Ovary (tissue), 7 donors: ENCODE measurements at regions not wholly inside any gene's neighbourhood (a gene's known extent, or its start where the extent isn't known, plus 50 kb on each side); places are given as distances from the start of the nearest gene placed in this dataset.

Source experiments
- DNase-seq, 5 donors: peaks; one replicate each; pipeline ENCODE4 v3.0.0-alpha.2; 2019 to 2020
- H3K27ac ChIP-seq, 2 donors: fragments of 200-600 bp; one replicate each; pipeline versions ENCODE4 v1.5.1 to v1.8.0; 2019 to 2022
- H3K27me3 ChIP-seq: fragments of 200-600 bp; one replicate; pipeline ENCODE4 v1.8.0; 2022
- H3K36me3 ChIP-seq: fragments of 200-600 bp; sonication (generic); one replicate; pipeline ENCODE4 v1.5.1; 2019
- H3K4me1 ChIP-seq: one replicate; pipeline ENCODE4 v1.8.1; 2013; ENCODE audit warnings: mild to moderate bottlenecking, moderate library complexity; ENCODE audit not compliant: insufficient read depth
- H3K4me3 ChIP-seq: fragments of 200-600 bp; sonication (generic); one replicate; pipeline ENCODE4 v1.5.1; 2017
- H3K9me3 ChIP-seq, 2 donors: fragments of 200-600 bp in 1 of 2; sonication (generic) in 1 of 2; one replicate each; pipeline versions ENCODE4 v1.5.1 to v1.8.1; 2013 to 2019; ENCODE audit warnings: mild to moderate bottlenecking in 1 of 2, moderate library complexity in 1 of 2
- EP300 ChIP-seq: sonication (generic); formaldehyde crosslinking; IDR thresholded peaks from one replicate; pipeline ENCODE4 v1.6.1; 2017; ENCODE audit warnings: antibody characterized with exemption
- POLR2A ChIP-seq: fragments of 450-650 bp; IDR thresholded peaks from one replicate; pipeline ENCODE4 v1.6.1; 2017; ENCODE audit warnings: antibody characterized with exemption, mild to moderate bottlenecking, moderate library complexity
- WGBS, 3 donors: extraction: QIAGEN DNeasy Blood & Tissue Kit in 1 of 3; methylation state at CpG; one replicate each; pipeline versions ENCODE4 v1.1.5 to v1.1.7; 2013 to 2017; 5-methylcytosine and 5-hydroxymethylcytosine counted together
- intact Hi-C, 4 donors: fragments of 100-400 bp; cut with DNase I; formaldehyde crosslinking; loops; one replicate each; pipeline versions ENCODE4 v1.11.0 to v1.15.1; 2022 to 2023
- TF ChIP-seq, protein P1 (sequence below), 3 donors: fragments of 450-650 bp in 2 of 3; fragments of 200-600 bp in 1 of 3; IDR thresholded peaks; one replicate each; pipeline versions ENCODE4 v1.5.1 to v1.8.0; 2016 to 2022; ENCODE audit warnings: antibody characterized with exemption in 3 of 3, mild to moderate bottlenecking in 1 of 3
- donor health status: DM: no; HTN: no; CAD: no; lungs with moderate emphysema.
- donor health status: DM: no; HTN: no; CAD: no.
- donor health status: Bipolar disorder and iron deficiency.
- donor health status: DM: no; HTN: no; CAD: no.
- donor health status: DM: yes; HTN: yes; CAD: no.

DNA sequence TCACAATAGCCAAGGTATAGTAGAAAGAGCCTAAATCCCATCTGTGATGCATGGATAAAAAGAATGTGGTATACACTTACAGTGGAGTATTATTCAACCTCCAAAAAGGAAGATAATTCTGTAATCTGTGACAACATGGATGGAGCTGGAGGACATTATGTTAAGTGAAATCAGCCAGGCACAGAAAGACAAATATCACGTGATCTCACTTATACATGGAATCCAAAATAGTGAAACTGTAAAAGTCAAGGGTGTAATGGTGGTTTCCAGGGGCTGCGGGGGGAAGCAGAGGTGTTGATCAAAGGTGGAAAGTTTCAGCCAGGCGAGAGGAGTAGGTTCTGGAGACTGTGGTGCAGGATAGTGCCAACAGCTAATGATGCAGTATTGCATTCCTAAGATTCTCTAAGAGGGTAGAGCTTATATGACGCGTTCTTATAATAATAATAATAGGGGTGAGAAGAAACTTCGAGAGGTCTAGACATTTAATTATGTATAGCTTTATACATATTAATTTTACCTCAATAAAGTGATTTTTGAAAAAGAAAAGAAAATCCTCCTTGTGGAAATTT, 246.1 kb downstream of the FOXA2 start:
- Histone ChIP-seq H3K9me3 (no peaks in the 10 kb centered on the region), H3K4me1 (no peaks in the 10 kb centered on the region), H3K36me3 (no peaks in the 10 kb centered on the region), H3K27me3 (no peaks in the 10 kb centered on the region), H3K27ac (no peak overlapping the region), H3K4me3 (no peak overlapping the region)
- intact Hi-C loops = loop anchor here in 2 of 4 donors (10.0 kb wide), 1 partner anchor 347 kb away; no protein-coding TSS in a partner anchor
- DNase-seq = no peak
- WGBS, 3 donors = 38 to 56% (median 51%) methylated on average over 6 of the region's 6 CpGs
- TF ChIP-seq, protein P1, sequence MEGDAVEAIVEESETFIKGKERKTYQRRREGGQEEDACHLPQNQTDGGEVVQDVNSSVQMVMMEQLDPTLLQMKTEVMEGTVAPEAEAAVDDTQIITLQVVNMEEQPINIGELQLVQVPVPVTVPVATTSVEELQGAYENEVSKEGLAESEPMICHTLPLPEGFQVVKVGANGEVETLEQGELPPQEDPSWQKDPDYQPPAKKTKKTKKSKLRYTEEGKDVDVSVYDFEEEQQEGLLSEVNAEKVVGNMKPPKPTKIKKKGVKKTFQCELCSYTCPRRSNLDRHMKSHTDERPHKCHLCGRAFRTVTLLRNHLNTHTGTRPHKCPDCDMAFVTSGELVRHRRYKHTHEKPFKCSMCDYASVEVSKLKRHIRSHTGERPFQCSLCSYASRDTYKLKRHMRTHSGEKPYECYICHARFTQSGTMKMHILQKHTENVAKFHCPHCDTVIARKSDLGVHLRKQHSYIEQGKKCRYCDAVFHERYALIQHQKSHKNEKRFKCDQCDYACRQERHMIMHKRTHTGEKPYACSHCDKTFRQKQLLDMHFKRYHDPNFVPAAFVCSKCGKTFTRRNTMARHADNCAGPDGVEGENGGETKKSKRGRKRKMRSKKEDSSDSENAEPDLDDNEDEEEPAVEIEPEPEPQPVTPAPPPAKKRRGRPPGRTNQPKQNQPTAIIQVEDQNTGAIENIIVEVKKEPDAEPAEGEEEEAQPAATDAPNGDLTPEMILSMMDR (IDR thresholded peaks at IDR 0.05) = no peak
- no peak for TF ChIP-seq EP300
- no peak for TF ChIP-seq POLR2A

DNA sequence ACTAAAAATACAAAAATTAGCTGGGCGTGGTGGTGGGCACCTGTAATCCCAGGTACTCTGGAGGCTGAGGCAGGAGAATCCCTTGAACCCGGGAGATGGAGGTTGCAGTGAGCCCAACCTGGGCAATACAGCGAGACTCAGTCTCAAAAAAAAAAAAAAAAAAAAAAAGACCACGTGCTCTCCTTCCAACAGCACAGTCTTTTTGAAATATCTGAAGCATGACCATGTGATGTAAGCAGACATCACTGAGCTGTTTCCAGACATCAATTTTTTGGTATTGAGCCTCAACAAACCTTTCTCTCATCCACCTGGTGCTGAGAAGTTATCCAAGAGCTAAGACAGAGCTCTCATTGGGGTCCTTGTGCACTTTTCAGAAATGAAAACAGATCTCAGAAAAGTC, 249.2 kb downstream of the FOXA2 start:
- Histone ChIP-seq H3K9me3 (no peaks in the 10 kb centered on the region), H3K27me3 (no peaks in the 10 kb centered on the region), H3K36me3 (no peaks in the 10 kb centered on the region), H3K4me3 (no peak overlapping the region), H3K4me1 (no peaks in the 10 kb centered on the region), H3K27ac (no peak overlapping the region)
- TF ChIP-seq EP300 (no peak), POLR2A (no peak)
- TF ChIP-seq, protein P1 (IDR thresholded peaks at IDR 0.05) = no peak
- no peak for DNase-seq
- intact Hi-C loops = loop anchor here in 2 of 4 donors (10.0 kb wide), 1 partner anchor 350 kb away; no protein-coding TSS in a partner anchor
- WGBS, 3 donors = 56 to 72% (median 68%) methylated on average over 4 of the region's 4 CpGs

DNA sequence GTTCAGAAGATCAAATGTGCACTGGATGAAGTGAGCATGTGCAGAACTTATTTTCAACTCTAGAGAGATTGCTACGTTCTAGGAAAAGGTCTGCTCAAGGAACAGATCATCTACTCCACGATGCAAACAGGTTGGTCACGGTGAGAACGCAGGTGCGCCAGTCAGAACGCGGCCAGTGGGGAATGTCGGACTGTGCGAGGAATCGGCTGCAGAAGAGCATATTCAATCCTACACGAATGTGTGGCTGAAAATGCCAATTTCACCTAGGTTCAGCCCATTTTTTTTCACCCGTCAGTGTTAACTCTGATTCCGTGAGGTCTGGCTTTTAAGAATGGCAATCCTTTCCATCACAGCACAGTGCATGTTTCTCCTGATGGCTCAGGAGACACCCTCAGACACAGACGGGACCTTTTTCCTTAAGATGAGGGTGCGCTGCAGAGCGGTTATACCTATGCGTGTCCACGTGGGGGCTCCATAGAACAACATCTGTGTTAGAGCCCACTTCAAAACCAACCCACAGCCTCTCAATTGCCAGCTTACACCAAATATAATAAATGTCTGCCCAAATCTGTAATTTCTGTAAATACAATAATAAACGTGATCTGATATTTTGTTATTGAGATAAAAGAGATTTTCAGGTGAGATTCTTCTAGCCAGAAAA, 250.4 kb downstream of the FOXA2 start:
- peak in 2 of 5 donors; percentile 21 to 27 for DNase-seq
- 31 to 38% (median 34%) methylated on average over 19 of the region's 19 CpGs for WGBS, 3 donors
- H3K9me3 ChIP-seq = no peaks in the 10 kb centered on the region

DNA sequence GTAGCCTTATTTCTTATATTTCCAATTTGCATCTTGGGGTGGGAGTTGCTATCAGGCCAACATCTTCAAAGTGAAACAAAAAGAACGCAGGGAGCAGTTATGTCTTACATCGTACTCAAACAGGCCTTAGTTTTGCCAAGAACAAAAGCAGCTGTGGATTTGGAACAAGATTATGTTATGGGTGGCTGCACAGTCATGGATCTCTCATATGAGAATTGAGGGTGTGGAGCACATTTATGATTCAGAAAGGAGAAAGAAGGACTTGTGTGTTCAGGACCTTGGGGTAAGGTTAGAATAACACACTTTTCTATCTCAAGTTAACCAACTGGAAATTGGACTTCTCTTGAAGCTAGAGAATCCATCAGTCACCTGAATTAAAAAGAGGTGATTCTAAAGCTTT, 259.9 kb downstream of the FOXA2 start:
- H3K27me3 ChIP-seq = no peaks in the 10 kb centered on the region
- no peaks in the 10 kb centered on the region for H3K4me1 ChIP-seq
- 10 to 22% (median 11%) methylated on average over 2 of the region's 2 CpGs for WGBS, 3 donors
- no peaks in the 10 kb centered on the region for H3K9me3 ChIP-seq
- intact Hi-C loops = no loop called here
- H3K4me3 ChIP-seq = no peak overlapping the region
- no peaks in the 10 kb centered on the region for H3K36me3 ChIP-seq
- no peak overlapping the region for H3K27ac ChIP-seq
- no peak for DNase-seq
- TF ChIP-seq POLR2A = no peak
- TF ChIP-seq, protein P1 (IDR thresholded peaks at IDR 0.05) = no peak
- no peak for TF ChIP-seq EP300

More for the DNA sequence above, 250.4 kb downstream of the FOXA2 start:
- no peak overlapping the region for H3K27ac ChIP-seq
- intact Hi-C loops = loop anchor here in 2 of 4 donors (10.0 kb wide), 1 partner anchor 351 kb away; no protein-coding TSS in a partner anchor
- no peaks in the 10 kb centered on the region for H3K36me3 ChIP-seq
- no peaks in the 10 kb centered on the region for H3K27me3 ChIP-seq
- no peak overlapping the region for H3K4me3 ChIP-seq
- no peaks in the 10 kb centered on the region for H3K4me1 ChIP-seq
- TF ChIP-seq EP300 = no peak
- TF ChIP-seq, protein P1 (IDR thresholded peaks at IDR 0.05) = no peak
- no peak for TF ChIP-seq POLR2A
